SHP77 treated with DMSO at 0.1 percent for 48 hours (cell line): ENCODE measurements at regions not wholly inside any gene's neighbourhood (a gene's known extent, or its start where the extent isn't known, plus 50 kb on each side); places are given as distances from the start of the nearest gene placed in this dataset.
"Not testable (repeated sequence)": the region's sequence is repeated elsewhere in the genome, so short reads cannot be mapped to it uniquely, and the experiment has no call there.

Experiments used
- DNase-seq: peaks from one replicate; lab custom pipeline; 2025; lab: John Stamatoyannopoulos, UW

GRCh38 chr16:17556276-17557052 is 85.7 kb upstream of the XYLT1 start:
- no peak for DNase-seq

- no peak for DNase-seq
Measured at GRCh38 chr16:17555176-17555575, 84.4 kb upstream of the XYLT1 start.

GRCh38 chr16:17552351-17552750 is 81.6 kb upstream of the XYLT1 start:
- no peak for DNase-seq

- not testable (repeated sequence) for DNase-seq
Measured at GRCh38 chr16:17551682-17552081, 80.9 kb upstream of the XYLT1 start.

GRCh38 chr16:17548825-17549224 is 78.1 kb upstream of the XYLT1 start:
- DNase-seq: no peak

GRCh38 chr16:17544785-17545184 is 74.0 kb upstream of the XYLT1 start:
- no peak for DNase-seq

- no peak for DNase-seq
Measured at GRCh38 chr16:17544304-17544703, 73.5 kb upstream of the XYLT1 start.

GRCh38 chr16:17543073-17543472 is 72.3 kb upstream of the XYLT1 start:
- no peak for DNase-seq

- no peak for DNase-seq
Measured at GRCh38 chr16:17541324-17541723, 70.6 kb upstream of the XYLT1 start.

GRCh38 chr16:17538927-17539326 is 68.2 kb upstream of the XYLT1 start:
- DNase-seq: no peak

- no peak for DNase-seq
Measured at GRCh38 chr16:17532338-17532995, 61.7 kb upstream of the XYLT1 start.

- DNase-seq: no peak
Measured at GRCh38 chr16:17529982-17530760, 59.4 kb upstream of the XYLT1 start.

- no peak for DNase-seq
Measured at GRCh38 chr16:17526956-17527937, 56.5 kb upstream of the XYLT1 start.

GRCh38 chr16:17524656-17525055 is 53.9 kb upstream of the XYLT1 start:
- DNase-seq: no peak

GRCh38 chr16:17520561-17520960 is 49.8 kb upstream of the XYLT1 start:
- DNase-seq: no peak
